GM21367 (cell line): ENCODE measurements at regions not wholly inside any gene's neighbourhood (a gene's known extent, or its start where the extent isn't known, plus 50 kb on each side); places are given as distances from the start of the nearest gene placed in this dataset.

ENCODE experiments used
- ATAC-seq: cut with Tn5 transposase; IDR thresholded peaks from one replicate; pipeline ENCODE4 v1.9.1; 2021; ENCODE audit not compliant: unreplicated experiment

DNA sequence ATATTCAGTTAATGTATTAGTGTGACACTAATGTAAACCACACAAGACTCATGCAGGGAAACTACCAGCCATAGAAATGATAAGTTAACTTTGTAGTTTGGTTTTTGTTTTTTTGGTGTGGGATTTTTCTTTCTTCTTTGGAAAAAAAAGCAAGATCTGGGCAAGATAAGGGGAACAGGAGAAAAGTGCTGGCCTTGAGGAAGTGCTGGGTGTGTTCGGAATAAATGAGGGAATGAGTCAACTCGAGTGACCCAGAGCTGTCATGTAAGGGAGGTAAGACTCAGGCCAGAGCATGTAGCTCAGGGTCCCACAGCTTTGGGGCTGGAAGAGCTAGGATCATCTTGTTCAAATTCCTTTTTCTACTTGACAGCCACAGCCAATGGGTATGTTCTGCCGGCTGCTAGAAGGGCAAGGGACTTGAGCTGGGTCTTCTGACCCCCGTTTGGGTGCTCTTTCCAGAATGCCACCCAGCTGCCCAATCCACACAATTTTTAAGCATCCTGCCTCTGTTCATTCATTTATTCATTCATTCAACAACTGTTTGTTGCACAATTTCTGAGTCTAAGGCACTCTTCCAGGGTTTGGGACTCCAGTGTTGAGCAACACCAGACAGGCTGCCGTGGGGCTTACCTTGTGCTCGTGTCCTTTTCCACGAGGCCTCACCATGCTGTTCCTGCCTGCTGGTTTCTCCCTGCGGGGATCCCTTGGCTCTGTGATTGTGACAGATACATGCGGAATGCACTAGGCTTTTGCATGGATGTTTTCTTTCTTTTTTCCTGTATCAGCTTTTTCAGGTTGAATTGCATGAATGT lies 54.5 kb downstream of the CLDN34 start:
- no peak for ATAC-seq

- ATAC-seq, result no peak
These were observed 55.0 kb downstream of the CLDN34 start for GRCh38 chrX:10022273-10022541.

DNA sequence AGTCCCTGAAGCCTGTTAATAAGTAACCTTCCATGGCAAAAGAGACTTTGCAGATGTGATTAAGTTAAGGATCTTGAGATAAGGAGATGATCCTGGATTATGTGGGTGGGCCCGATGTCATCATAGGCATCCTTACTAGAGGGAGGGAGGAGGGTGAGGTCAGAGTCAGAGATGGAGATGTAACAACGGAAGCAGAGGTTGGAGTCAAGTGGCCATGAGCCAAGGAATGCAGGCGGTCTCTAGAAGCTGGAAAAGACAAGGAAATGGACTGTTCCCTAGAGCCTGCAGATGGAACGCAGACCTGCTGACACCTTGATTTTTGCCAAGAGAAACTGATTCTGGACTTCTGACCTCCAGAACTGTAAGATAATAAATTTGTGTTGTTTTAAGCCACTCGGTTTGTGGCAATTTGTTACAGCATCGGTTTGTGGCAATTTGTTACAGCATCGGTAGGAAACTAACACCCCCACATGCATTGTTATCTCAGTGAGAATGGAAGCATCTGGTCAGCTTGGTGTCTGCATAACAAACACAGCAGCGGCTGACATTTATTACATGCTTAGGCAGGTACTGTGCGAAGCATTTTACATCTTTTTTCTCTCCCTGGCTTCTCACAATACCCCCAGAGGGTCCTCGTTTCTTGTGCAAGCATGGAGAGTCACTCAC lies 55.6 kb downstream of the CLDN34 start:
- no peak for ATAC-seq

GRCh38 chrX:10023821-10024220 lies 56.7 kb downstream of the CLDN34 start:
- ATAC-seq, result no peak

GRCh38 chrX:10025742-10026493 lies 58.8 kb downstream of the CLDN34 start:
- no peak for ATAC-seq

DNA sequence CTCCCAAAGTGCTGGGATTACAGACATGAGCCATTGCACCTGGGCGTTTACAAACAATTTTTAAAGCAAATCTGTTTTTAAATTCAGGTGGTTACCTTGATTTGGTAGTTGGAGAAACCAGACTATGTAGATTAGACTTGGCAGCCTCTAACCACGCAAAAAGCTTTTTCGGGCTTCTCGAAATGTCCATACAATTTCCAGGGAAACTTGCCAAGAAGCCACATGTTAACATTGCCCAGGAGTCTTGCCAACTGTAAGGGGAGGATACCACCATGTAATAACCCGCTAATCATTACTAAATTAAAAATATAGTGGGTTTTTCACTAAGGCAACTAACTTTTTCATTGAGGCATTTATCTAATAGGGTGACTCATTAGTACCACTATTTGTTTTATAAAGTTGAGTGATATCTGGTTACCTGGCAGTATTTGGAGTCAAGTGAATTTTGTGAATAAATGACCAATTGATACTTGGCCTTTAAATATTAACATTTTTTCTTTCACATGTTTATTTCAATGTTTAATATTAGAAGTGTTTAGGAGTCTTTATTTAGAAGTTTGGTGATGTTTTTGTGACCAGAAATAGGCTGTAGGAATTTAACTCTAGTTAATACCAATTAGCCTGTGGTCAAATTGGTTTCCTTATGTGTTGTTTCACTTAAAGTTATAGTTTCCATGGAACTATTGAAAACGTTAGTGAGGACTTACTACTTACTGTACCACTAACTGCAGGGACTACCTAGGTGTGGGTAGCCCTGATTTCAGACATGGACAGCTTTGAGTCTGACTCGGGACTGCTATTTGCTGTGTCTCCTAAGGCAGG lies 61.3 kb downstream of the CLDN34 start:
- no peak for ATAC-seq

GRCh38 chrX:10030570-10030969 lies 63.4 kb downstream of the CLDN34 start:
- ATAC-seq, result no peak

GRCh38 chrX:10031746-10032145 lies 64.6 kb downstream of the CLDN34 start:
- ATAC-seq, result no peak

- ATAC-seq, result no peak
These were observed 65.0 kb downstream of the CLDN34 start for GRCh38 chrX:10032147-10032546.

GRCh38 chrX:10033375-10034007 lies 66.3 kb downstream of the CLDN34 start:
- ATAC-seq, result no peak

DNA sequence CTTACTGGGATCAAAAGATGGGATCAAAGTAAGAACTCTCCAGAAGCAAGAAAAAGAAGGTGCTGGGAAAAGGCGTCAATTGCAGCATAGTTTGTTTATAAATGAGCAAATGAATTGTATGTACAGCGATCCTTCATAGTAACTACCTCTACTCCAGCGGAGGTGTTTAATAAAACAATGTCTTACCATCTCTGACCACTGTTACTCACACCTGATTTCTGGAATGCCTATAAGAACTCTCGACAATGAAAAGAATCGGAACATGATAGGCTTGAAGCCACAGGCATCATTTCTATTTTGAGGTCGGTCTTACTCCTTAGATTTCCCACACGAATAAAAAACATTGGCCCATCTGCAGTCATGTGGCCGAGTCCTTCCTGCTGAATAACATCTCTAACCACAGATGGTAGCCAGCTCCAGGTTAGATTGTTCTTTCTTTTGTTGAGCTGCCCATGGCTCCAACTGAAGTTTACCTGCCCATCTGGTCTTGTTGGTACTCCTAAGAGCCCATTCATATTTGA lies 67.6 kb downstream of the CLDN34 start:
- ATAC-seq, result no peak

DNA sequence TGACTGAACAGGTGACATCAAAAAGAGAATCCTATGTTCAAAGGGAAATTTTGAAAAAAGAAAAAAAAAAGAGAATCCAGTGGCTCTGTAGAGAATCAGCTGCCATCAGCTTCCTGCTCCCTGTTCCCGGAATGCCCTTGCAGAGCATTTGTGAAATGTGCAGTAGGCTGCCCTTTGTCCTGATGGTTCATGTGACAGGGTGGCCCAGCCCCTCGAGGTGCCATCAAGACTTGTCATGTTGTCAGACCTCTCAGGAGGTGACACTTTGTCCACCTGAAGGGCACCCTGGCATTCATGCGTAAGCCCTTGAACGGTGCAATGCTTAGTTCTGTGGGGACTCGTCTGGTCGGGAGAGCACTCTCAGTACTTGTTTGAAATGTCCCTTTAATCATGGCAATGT lies 71.4 kb downstream of the CLDN34 start:
- ATAC-seq, result no peak

DNA sequence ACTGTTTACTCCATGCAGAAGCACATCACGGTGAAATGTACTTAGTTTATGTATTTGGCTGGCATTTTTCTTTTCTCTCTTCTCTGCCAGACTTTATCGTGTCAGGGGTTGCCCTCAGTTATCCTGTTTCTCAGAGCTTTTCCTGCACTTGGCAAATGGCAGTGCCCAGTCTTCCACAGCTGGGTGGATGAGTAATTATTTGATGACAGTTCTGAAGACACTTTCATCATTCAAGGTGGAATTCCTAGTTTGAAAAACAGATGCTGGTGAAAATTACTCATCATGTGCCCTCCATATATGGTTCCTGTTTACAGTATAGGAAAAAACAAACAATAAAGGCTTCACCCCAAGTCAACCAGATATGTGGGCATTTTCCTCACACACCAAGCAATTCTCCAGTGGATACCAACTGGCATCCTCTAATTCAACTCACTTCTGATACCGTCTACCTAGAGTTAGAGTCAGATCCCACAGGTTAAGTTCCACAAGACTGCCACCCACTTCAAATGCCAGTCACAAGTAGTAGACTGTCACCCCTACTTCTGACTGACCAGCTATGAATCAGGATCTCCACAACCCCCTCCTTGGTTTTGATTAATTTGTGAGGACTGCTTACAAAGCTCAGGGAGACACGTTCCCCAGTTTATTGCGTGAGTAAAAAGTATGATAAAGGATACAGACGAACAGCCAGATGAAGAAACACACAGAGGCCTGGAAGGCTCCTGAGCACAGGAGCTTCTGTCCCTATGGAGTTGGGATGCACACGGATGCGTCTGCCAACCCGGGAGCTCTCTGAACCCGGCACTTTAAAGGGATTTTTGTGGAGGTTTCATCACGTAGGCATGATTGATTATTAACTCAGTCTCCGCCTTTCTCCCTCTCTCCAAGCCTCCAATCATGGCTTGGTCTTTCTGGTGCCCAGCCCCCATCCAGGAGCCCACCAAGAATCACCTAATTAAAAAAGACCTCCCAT lies 72.9 kb downstream of the CLDN34 start:
- ATAC-seq, result no peak

- no peak for ATAC-seq
These were observed 73.8 kb downstream of the CLDN34 start for GRCh38 chrX:10040961-10041360.

GRCh38 chrX:10041383-10041782 lies 74.2 kb downstream of the CLDN34 start:
- ATAC-seq, result no peak

- no peak for ATAC-seq
These were observed 74.9 kb downstream of the CLDN34 start for GRCh38 chrX:10042055-10042454.

DNA sequence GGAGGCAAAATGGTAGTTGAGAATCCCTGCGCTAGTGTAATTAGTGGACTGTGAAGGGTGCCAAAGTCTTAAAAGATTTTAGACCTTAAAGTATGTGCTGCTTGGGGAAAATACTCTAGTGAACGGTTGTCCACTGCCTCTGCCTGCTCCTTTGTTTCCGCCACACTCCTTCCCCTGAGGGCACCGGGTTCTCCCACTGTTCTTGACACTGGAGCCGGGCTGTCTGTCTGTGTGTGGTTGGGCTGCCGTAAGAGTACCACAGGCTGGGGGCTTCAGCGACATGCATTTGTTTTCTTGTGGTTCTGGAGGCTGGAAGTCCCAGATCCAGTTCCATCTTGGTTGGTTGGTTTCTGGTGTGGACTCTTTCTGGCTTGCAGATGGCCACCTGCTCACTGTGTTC lies 76.2 kb downstream of the CLDN34 start:
- ATAC-seq, result no peak

- ATAC-seq, result no peak
These were observed 76.9 kb downstream of the CLDN34 start for GRCh38 chrX:10044021-10044420.

GRCh38 chrX:10045327-10046000 lies 78.3 kb downstream of the CLDN34 start:
- no peak for ATAC-seq
